Colonic mucosa (tissue), 4 donors: ENCODE measurements at regions not wholly inside any gene's neighbourhood (a gene's known extent, or its start where the extent isn't known, plus 50 kb on each side); places are given as distances from the start of the nearest gene placed in this dataset.

Source experiments
- DNase-seq: peaks from one replicate; pipeline ENCODE4 v3.0.0-alpha.2; 2020
- H3K27ac ChIP-seq: fragments of 200-600 bp; one replicate; pipeline ENCODE4 v1.8.0; 2021
- H3K27me3 ChIP-seq: fragments of 200-600 bp; one replicate; pipeline ENCODE4 v1.8.0; 2021
- H3K36me3 ChIP-seq: fragments of 200-600 bp; one replicate; pipeline ENCODE4 v1.8.0; 2021
- H3K4me1 ChIP-seq: fragments of 200-600 bp; one replicate; pipeline ENCODE4 v1.8.0; 2021; ENCODE audit warnings: mild to moderate bottlenecking
- H3K4me3 ChIP-seq: fragments of 200-600 bp; one replicate; pipeline ENCODE4 v1.8.0; 2021
- H3K9ac ChIP-seq, 2 donors: one replicate each; pipeline ENCODE4 v1.7.0; 2013; ENCODE audit warnings: control low read depth in 2 of 2, low read depth in 2 of 2, low read length in 2 of 2
- H3K9me3 ChIP-seq: fragments of 200-600 bp; one replicate; pipeline ENCODE4 v1.8.0; 2021
- CTCF ChIP-seq: fragments of 200-600 bp; IDR thresholded peaks from one replicate; pipeline ENCODE4 v1.8.0; 2022; ENCODE audit warnings: antibody characterized with exemption, mild to moderate bottlenecking
- intact Hi-C: fragments of 100-400 bp; cut with DNase I; formaldehyde crosslinking; loops from one replicate; pipeline ENCODE4 v1.14.1; 2022
- donor health status: healthy.
- donor health status: DM: no; HTN: no; CAD: no.
- donor health status: DM: no; HTN: no; CAD: no.

GRCh38 chr10:128689667-128690066 lies 563.4 kb upstream of the MKI67 start:
- no peaks in the 10 kb centered on the region for H3K27me3 ChIP-seq
- intact Hi-C loops: no loop called here
- no peak for TF ChIP-seq CTCF
- H3K36me3 ChIP-seq: no peaks in the 10 kb centered on the region
- H3K9me3 ChIP-seq: no peaks in the 10 kb centered on the region
- H3K4me1 ChIP-seq: no peaks in the 10 kb centered on the region
- no peak overlapping the region for H3K27ac ChIP-seq
- H3K4me3 ChIP-seq: no peak overlapping the region
- no peak for DNase-seq
- no peak overlapping the region for H3K9ac ChIP-seq

GRCh38 chr10:128693493-128694131 lies 567.4 kb upstream of the MKI67 start:
- H3K4me1 ChIP-seq: no peaks in the 10 kb centered on the region
- intact Hi-C loops: no loop called here
- no peak for TF ChIP-seq CTCF
- no peak overlapping the region for H3K27ac ChIP-seq
- H3K9ac ChIP-seq: no peak overlapping the region
- H3K4me3 ChIP-seq: no peak overlapping the region
- DNase-seq: no peak
- no peaks in the 10 kb centered on the region for H3K9me3 ChIP-seq
- no peaks in the 10 kb centered on the region for H3K27me3 ChIP-seq
- H3K36me3 ChIP-seq: no peaks in the 10 kb centered on the region

GRCh38 chr10:128694168-128694850 lies 568.1 kb upstream of the MKI67 start:
- H3K27ac ChIP-seq: no peak overlapping the region
- intact Hi-C loops: no loop called here
- no peaks in the 10 kb centered on the region for H3K9me3 ChIP-seq
- H3K4me3 ChIP-seq: no peak overlapping the region
- H3K4me1 ChIP-seq: no peaks in the 10 kb centered on the region
- TF ChIP-seq CTCF: no peak
- no peak overlapping the region for H3K9ac ChIP-seq
- no peak for DNase-seq
- no peaks in the 10 kb centered on the region for H3K36me3 ChIP-seq
- H3K27me3 ChIP-seq: no peaks in the 10 kb centered on the region

- intact Hi-C loops: no loop called here
- no peak overlapping the region for H3K9ac ChIP-seq
- no peak for DNase-seq
- no peaks in the 10 kb centered on the region for H3K4me1 ChIP-seq
- no peak overlapping the region for H3K27ac ChIP-seq
- H3K36me3 ChIP-seq: no peaks in the 10 kb centered on the region
- H3K4me3 ChIP-seq: no peak overlapping the region
- TF ChIP-seq CTCF: no peak
- no peaks in the 10 kb centered on the region for H3K9me3 ChIP-seq
- H3K27me3 ChIP-seq: no peaks in the 10 kb centered on the region
Measured at GRCh38 chr10:128694851-128695725, 568.9 kb upstream of the MKI67 start.

- Histone ChIP-seq H3K36me3 (no peaks in the 10 kb centered on the region), H3K4me1 (no peaks in the 10 kb centered on the region), H3K27me3 (no peaks in the 10 kb centered on the region), H3K4me3 (no peak overlapping the region), H3K9me3 (no peaks in the 10 kb centered on the region), H3K9ac (no peak overlapping the region), H3K27ac (no peak overlapping the region)
- intact Hi-C loops: no loop called here
- no peak for TF ChIP-seq CTCF
- no peak for DNase-seq
Measured at GRCh38 chr10:128695931-128696330, 569.7 kb upstream of the MKI67 start.
